ENCODE measurements at regions not wholly inside any gene's neighbourhood (a gene's known extent, or its start where the extent isn't known, plus 50 kb on each side); places are given as distances from the start of the nearest gene placed in this dataset.

- Histone ChIP-seq H3K27me3 (replicated peaks in 1 of 7) (no peaks in the 10 kb centered on the region), H3K36me3 (no peaks in the 10 kb centered on the region), H3K4me1 (no peaks in the 10 kb centered on the region), H3K4me3 (no peak overlapping the region), H3K9me3 (peaks cover 0 to 10% (median 0%) of the 10 kb centered on the region in 8 donors), H3K27ac (no peak overlapping the region)
- intact Hi-C loops (cut with DNase I; ENCODE audit: low total_unique reads): no loop called here
- DNase-seq: no peak
- TF ChIP-seq CTCF (IDR thresholded peaks at IDR 0.05 in 8 of 11, conservative IDR thresholded peaks at IDR 0.05 in 3 of 11): no peak
- TF ChIP-seq POLR2A (IDR thresholded peaks at IDR 0.05): no peak
- no peak for TF ChIP-seq POLR2AphosphoS5 (IDR thresholded peaks at IDR 0.05)
- WGBS, 5 donors: 76 to 96% (median 89%) methylated on average over 3 of the region's 3 CpGs
These were observed 74.5 kb upstream of the PLS3 start for GRCh38 chrX:115486510-115486909.

- H3K9me3 ChIP-seq: peaks cover 0 to 10% (median 0%) of the 10 kb centered on the region in 8 donors
- no peak for DNase-seq
- no peaks in the 10 kb centered on the region for H3K4me1 ChIP-seq
- no peak for TF ChIP-seq POLR2A (IDR thresholded peaks at IDR 0.05)
- TF ChIP-seq CTCF (IDR thresholded peaks at IDR 0.05 in 8 of 11, conservative IDR thresholded peaks at IDR 0.05 in 3 of 11): no peak
- no peak for TF ChIP-seq POLR2AphosphoS5 (IDR thresholded peaks at IDR 0.05)
- no peaks in the 10 kb centered on the region for H3K27me3 ChIP-seq (replicated peaks in 1 of 7)
- H3K36me3 ChIP-seq: no peaks in the 10 kb centered on the region
- no peak overlapping the region for H3K27ac ChIP-seq
- intact Hi-C loops (cut with DNase I; ENCODE audit: low total_unique reads): no loop called here
- no peak overlapping the region for H3K4me3 ChIP-seq
These were observed 73.4 kb upstream of the PLS3 start for GRCh38 chrX:115487608-115488007.

DNA sequence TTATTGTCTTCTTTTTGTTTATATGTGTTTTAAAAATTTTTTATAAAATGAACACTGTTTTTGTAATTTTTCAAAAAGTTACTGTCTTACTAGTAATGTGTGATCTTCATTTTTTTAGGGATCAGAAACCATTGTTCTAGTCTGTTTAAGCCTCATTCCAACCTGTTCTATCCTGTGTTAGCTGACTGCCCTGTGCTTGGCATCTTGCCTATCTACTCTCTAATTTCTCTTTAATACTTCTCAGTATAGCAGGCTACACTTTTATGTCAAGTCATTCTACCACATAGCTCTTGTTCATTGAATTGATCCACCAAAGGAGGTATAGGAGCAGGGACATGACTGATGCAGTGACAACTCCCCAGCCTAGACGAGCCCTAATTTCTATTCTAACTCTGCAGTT is 70.2 kb upstream of the PLS3 start:
- no peak overlapping the region for H3K4me3 ChIP-seq
- 40 to 88% (median 57%) methylated on average over 1 of the region's 1 CpG for WGBS, 5 donors
- DNase-seq: no peak

DNA sequence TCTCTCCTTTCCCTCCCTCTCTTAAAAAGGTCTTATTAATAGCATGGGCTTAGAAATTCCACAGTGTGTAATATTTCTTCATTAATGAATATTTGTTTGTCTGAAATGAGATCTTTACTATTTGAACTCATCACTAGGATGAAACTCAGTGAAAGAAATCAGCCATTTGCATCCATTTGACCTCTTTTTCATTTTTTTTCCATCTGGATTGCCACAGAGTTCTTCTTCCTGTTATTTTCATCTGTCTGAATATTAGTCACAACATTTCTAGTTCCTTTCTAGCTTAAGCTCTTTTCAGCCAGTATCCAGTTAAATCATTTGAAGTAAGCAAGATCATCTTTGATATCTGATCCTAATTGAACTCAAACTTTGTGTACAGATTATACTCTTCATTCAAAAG is 69.2 kb upstream of the PLS3 start:
- no peak overlapping the region for H3K4me3 ChIP-seq
- peaks cover 0 to 1% (median 0%) of the 10 kb centered on the region in 8 donors for H3K9me3 ChIP-seq
- TF ChIP-seq POLR2AphosphoS5 (IDR thresholded peaks at IDR 0.05): no peak
- no peak for TF ChIP-seq POLR2A (IDR thresholded peaks at IDR 0.05)
- TF ChIP-seq CTCF (IDR thresholded peaks at IDR 0.05 in 8 of 11, conservative IDR thresholded peaks at IDR 0.05 in 3 of 11): no peak
- intact Hi-C loops (cut with DNase I; ENCODE audit: low total_unique reads): no loop called here
- peak overlapping the region in 6 of 8 donors; percentile 12 to 60 (median 56) for H3K27ac ChIP-seq
- DNase-seq: no peak
- no peaks in the 10 kb centered on the region for H3K36me3 ChIP-seq
- no peaks in the 10 kb centered on the region for H3K4me1 ChIP-seq
- H3K27me3 ChIP-seq (replicated peaks in 1 of 7): no peaks in the 10 kb centered on the region

More for the DNA sequence above, 70.2 kb upstream of the PLS3 start:
- intact Hi-C loops (cut with DNase I; ENCODE audit: low total_unique reads): no loop called here
- no peaks in the 10 kb centered on the region for H3K4me1 ChIP-seq
- H3K9me3 ChIP-seq: peaks cover 0 to 7% (median 0%) of the 10 kb centered on the region in 8 donors
- no peaks in the 10 kb centered on the region for H3K27me3 ChIP-seq (replicated peaks in 1 of 7)
- TF ChIP-seq CTCF (IDR thresholded peaks at IDR 0.05 in 8 of 11, conservative IDR thresholded peaks at IDR 0.05 in 3 of 11): no peak
- no peak for TF ChIP-seq POLR2AphosphoS5 (IDR thresholded peaks at IDR 0.05)
- TF ChIP-seq POLR2A (IDR thresholded peaks at IDR 0.05): no peak
- no peak overlapping the region for H3K27ac ChIP-seq
- no peaks in the 10 kb centered on the region for H3K36me3 ChIP-seq

Measured in spleen (tissue), 11 donors.